GM12878 (cell line): ENCODE measurements at regions not wholly inside any gene's neighbourhood (a gene's known extent, or its start where the extent isn't known, plus 50 kb on each side); places are given as distances from the start of the nearest gene placed in this dataset.

Experiments
- ATAC-seq: fragments of 200-7000 bp; cut with Tn5 transposase; 3 replicates; pipeline ENCODE4 v1.9.1; 2020; ENCODE audit warnings: mild to moderate bottlenecking, moderate library complexity
- BruUV-seq: library from RNA; stranded (reverse); fragments of 400-500 nt; replicated peaks from 2 replicates; lab custom pipeline; 2021; lab: Mats Ljungman, UMichigan
- CTCF ChIA-PET: fragments of 300-600 bp; sonication (Branson Sonifier 250); formaldehyde crosslinking; extraction: SDS; loops from one replicate; lab custom pipeline; 2021; ENCODE audit warnings: inconsistent platforms; lab: Yijun Ruan, JAX
- POLR2A ChIA-PET: fragments of 350-600 bp; formaldehyde crosslinking; extraction: SDS; loops from one replicate; lab custom pipeline; 2021; ENCODE audit warnings: inconsistent platforms; lab: Charles Lee
- RAD21 ChIA-PET: fragments of 300-600 bp; sonication (Branson Sonifier 250); formaldehyde crosslinking; loops from one replicate; lab custom pipeline; 2023; ENCODE audit warnings: antibody characterized with exemption; ENCODE audit not compliant: unreplicated experiment; lab: Charles Lee
- SMC1A ChIA-PET: fragments of 300-600 bp; sonication (Branson Sonifier 250); formaldehyde crosslinking; loops from one replicate; lab custom pipeline; 2023; ENCODE audit not compliant: unreplicated experiment, uncharacterized antibody; lab: Charles Lee
- DNase-seq: peaks from one replicate; pipeline ENCODE4 v3.0.0-alpha.2; 2011; ENCODE audit warnings: low read depth, low spot score
- FAIRE-seq: peaks from 3 replicates; lab custom pipeline; 2011; peaks lifted over from hg19 to GRCh38; lab: Jason Lieb, UNC
- H2AFZ ChIP-seq: 2 replicates; pipeline ENCODE4 v1.6.0; 2011; ENCODE audit warnings: low read depth, low read length, control low read depth; ENCODE audit not compliant: control insufficient read depth
- H3K27ac ChIP-seq: 2 replicates; pipeline ENCODE4 v1.5.1; 2011; ENCODE audit warnings: control low read depth; ENCODE audit not compliant: control insufficient read depth, insufficient read depth
- H3K27me3 ChIP-seq, 2 experiments: replicated peaks in 1 of 2; 2 replicates each; pipeline versions ENCODE4 v1.6.0 to v1.6.1; 2011; ENCODE audit warnings: low read length in 1 of 2; ENCODE audit not compliant: control insufficient read depth in 2 of 2, insufficient read depth in 2 of 2
- H3K36me3 ChIP-seq, 2 experiments: 2 replicates each; pipeline ENCODE4 v1.5.1; 2011; ENCODE audit warnings: low read length in 1 of 2; ENCODE audit not compliant: control insufficient read depth in 2 of 2, insufficient read depth in 2 of 2
- H3K4me1 ChIP-seq: 2 replicates; pipeline ENCODE4 v1.6.1; 2011; ENCODE audit warnings: mild to moderate bottlenecking, low read length, moderate library complexity, mixed read lengths; ENCODE audit not compliant: control insufficient read depth, insufficient read depth
- H3K4me2 ChIP-seq: 2 replicates; pipeline ENCODE4 v1.6.0; 2011; ENCODE audit warnings: control low read depth; ENCODE audit not compliant: control insufficient read depth, insufficient read depth
- H3K4me3 ChIP-seq: fragments of 200-600 bp; sonication (generic); 2 replicates; pipeline ENCODE4 v1.5.1; 2016
- H3K79me2 ChIP-seq: 2 replicates; pipeline ENCODE4 v1.6.0; 2011; ENCODE audit warnings: low read length; ENCODE audit not compliant: control insufficient read depth, insufficient read depth
- H3K9ac ChIP-seq: 2 replicates; pipeline ENCODE4 v1.8.0; 2011; ENCODE audit warnings: low read length, control low read depth, mixed read lengths; ENCODE audit not compliant: control insufficient read depth, insufficient read depth
- H3K9me3 ChIP-seq: replicated peaks from 3 replicates; pipeline ENCODE4 v1.5.1; 2011; ENCODE audit warnings: mild to moderate bottlenecking, low read length; ENCODE audit not compliant: control insufficient read depth, insufficient read depth
- H4K20me1 ChIP-seq: 2 replicates; pipeline ENCODE4 v1.6.0; 2011; ENCODE audit not compliant: control insufficient read depth, insufficient read depth
- ASH2L ChIP-seq: fragments of 300-600, 200-600 bp; sonication (generic); IDR thresholded peaks from 2 replicates; pipeline ENCODE4 v1.6.1; 2017; ENCODE audit warnings: low read depth, mild to moderate bottlenecking, borderline replicate concordance
- ATF7 ChIP-seq: fragments of 450-650 bp; IDR thresholded peaks from 2 replicates; pipeline ENCODE4 v1.6.1; 2016; ENCODE audit warnings: low read depth, mild to moderate bottlenecking
- BRCA1 ChIP-seq: IDR thresholded peaks from 2 replicates; pipeline ENCODE4 v1.6.1; 2011; ENCODE audit warnings: low read depth, low read length, improper control_type of control experiment
- CEBPB ChIP-seq, 2 experiments: fragments of 150-350 bp in 1 of 2; IDR thresholded peaks; 2 replicates each; pipeline ENCODE4 v1.6.1; 2012 to 2014; ENCODE audit warnings: low read depth in 2 of 2, low read length in 2 of 2, borderline replicate concordance in 1 of 2, inconsistent platforms in 1 of 2
- NFYA ChIP-seq: IDR thresholded peaks from 2 replicates; pipeline ENCODE4 v1.6.1; 2011; ENCODE audit warnings: low read depth, mild to moderate bottlenecking, low read length, improper control_type of control experiment, borderline replicate concordance
- PAX5 ChIP-seq: IDR thresholded peaks from 2 replicates; pipeline ENCODE4 v1.6.1; 2011; ENCODE audit warnings: low read depth, low read length, borderline replicate concordance
- SIX5 ChIP-seq: IDR thresholded peaks from 2 replicates; pipeline ENCODE4 v1.6.1; 2011; ENCODE audit warnings: mild to moderate bottlenecking, low read depth, low read length, moderate library complexity; ENCODE audit not compliant: severe bottlenecking
- SMAD1 ChIP-seq: fragments of 450-650 bp; IDR thresholded peaks from 2 replicates; pipeline ENCODE4 v1.6.1; 2018; ENCODE audit warnings: mild to moderate bottlenecking, low read depth; ENCODE audit not compliant: partially characterized antibody
- SMARCA5 ChIP-seq: fragments of 450-650 bp; IDR thresholded peaks from 2 replicates; pipeline ENCODE4 v1.6.1; 2017; ENCODE audit warnings: mild to moderate bottlenecking
- SREBF2 ChIP-seq: IDR thresholded peaks from 2 replicates; pipeline ENCODE4 v1.6.1; 2012; ENCODE audit warnings: mild to moderate bottlenecking, low read length
- ZNF207 ChIP-seq: fragments of 450-650 bp; IDR thresholded peaks from 2 replicates; pipeline ENCODE4 v1.6.1; 2014; ENCODE audit warnings: antibody characterized with exemption, mild to moderate bottlenecking, borderline replicate concordance
- ZNF274 ChIP-seq: IDR thresholded peaks from one replicate; pipeline ENCODE4 v1.8.0; 2011; ENCODE audit not compliant: insufficient read length, insufficient read depth
- ZNF384 ChIP-seq: IDR thresholded peaks from 2 replicates; pipeline ENCODE4 v1.6.1; 2012; ENCODE audit warnings: low read depth, mild to moderate bottlenecking, low read length, improper control_type of control experiment, borderline replicate concordance
- WGBS: methylation state at CpG from one replicate; pipeline ENCODE4 v1.1.6; 2016; ENCODE audit warnings: low lambda C conversion rate; ENCODE audit not compliant: insufficient replicate concordance, insufficient coverage; ENCODE audit errors: missing lambda C conversion rate; 5-methylcytosine and 5-hydroxymethylcytosine counted together
- in situ Hi-C: fragments of 300-500 bp; cut with MboI; formaldehyde crosslinking; loops from 9 replicates; pipeline ENCODE4 v1.14.3; 2018; ENCODE audit warnings: mixed read lengths
- intact Hi-C: fragments of 100-400 bp; cut with micrococcal nuclease; formaldehyde crosslinking; loops from one replicate; pipeline ENCODE4 v1.14.2; 2022; ENCODE audit not compliant: unreplicated experiment
- TF ChIP-seq, protein P1 (sequence below): IDR thresholded peaks from 2 replicates; pipeline ENCODE4 v1.6.1; 2012; ENCODE audit warnings: low read depth, low read length, improper control_type of control experiment

DNA sequence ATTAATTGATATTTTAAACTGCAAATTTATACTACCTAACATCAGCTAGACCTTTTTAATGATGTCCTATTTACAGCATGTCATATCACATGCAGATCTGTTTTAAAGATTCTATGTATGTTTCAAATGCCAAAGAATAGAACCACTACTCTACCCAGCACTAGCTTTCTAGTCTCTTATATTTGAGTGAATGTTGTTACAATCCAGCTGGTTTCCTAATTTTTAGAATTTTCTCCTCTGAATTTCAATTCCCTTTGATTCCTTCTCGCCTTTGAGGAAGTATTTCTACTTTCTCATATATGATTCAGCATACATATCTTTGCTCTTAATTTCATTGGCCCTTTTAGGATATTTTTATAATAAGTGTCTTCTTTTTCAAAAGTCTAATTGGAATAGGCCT lies 841.9 kb downstream of the TMTC2 start:
- TF ChIP-seq SMARCA5 (no peak), PAX5 (no peak), ZNF274 (no peak), ZNF384 (no peak), SMAD1 (no peak), NFYA (no peak), ZNF207 (no peak), ASH2L (no peak), SREBF2 (no peak), CEBPB (IDR thresholded peaks at IDR 0.05; ENCODE audit: borderline replicate concordance in 1 of 2, low read depth in 2 of 2, low read length in 2 of 2) (no peak), ATF7 (no peak), BRCA1 (no peak), SIX5 (no peak)
- TF ChIP-seq, protein P1, sequence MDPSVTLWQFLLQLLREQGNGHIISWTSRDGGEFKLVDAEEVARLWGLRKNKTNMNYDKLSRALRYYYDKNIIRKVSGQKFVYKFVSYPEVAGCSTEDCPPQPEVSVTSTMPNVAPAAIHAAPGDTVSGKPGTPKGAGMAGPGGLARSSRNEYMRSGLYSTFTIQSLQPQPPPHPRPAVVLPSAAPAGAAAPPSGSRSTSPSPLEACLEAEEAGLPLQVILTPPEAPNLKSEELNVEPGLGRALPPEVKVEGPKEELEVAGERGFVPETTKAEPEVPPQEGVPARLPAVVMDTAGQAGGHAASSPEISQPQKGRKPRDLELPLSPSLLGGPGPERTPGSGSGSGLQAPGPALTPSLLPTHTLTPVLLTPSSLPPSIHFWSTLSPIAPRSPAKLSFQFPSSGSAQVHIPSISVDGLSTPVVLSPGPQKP, result no peak
- Histone ChIP-seq H2AFZ (no peak overlapping the region), H3K4me3 (no peak overlapping the region), H3K27ac (no peak overlapping the region), H3K4me2 (no peak overlapping the region), H3K9ac (no peak overlapping the region), H3K79me2 (no peaks in the 10 kb centered on the region), H3K4me1 (no peaks in the 10 kb centered on the region), H3K9me3 (no peaks in the 10 kb centered on the region), H3K27me3 (no peaks in the 10 kb centered on the region), H4K20me1 (no peaks in the 10 kb centered on the region), H3K36me3 (no peaks in the 10 kb centered on the region)
- DNase-seq (no peak), FAIRE-seq (no peak), ATAC-seq (no peak)
- ChIA-PET RAD21 (no interaction called here), SMC1A (interaction anchor here (1.6 kb wide), 1 partner anchor 10 kb away, joined by 3 read pairs; no protein-coding TSS in a partner anchor), CTCF (no interaction called here), POLR2A (no interaction called here)
- in situ Hi-C loops (no loop called here), intact Hi-C loops (no loop called here)
- BruUV-seq, result no TSS peak
- 0% methylated on average over 1 of the region's 1 CpG for WGBS
